ENCODE measurements at regions not wholly inside any gene's neighbourhood (a gene's known extent, or its start where the extent isn't known, plus 50 kb on each side); places are given as distances from the start of the nearest gene placed in this dataset.

DNA sequence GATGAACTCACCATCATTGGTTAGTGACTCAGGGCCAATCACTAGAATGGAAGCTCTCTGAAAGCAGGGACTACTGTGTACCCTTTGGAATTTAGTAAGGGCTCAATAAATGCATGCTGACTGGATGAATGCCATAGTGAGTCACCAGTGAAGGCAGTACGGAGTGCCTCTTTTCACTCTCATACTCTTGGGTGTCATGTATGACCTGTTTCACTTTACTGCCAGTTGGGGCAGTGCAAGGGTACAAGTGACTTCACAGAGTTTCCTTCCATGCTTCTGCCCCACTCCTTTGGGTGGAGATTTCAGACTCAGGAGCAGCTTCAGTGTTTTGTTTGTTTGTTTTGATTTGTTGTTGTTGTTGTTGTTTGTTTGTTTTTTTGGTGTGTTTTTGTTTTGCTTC is 57.7 kb downstream of the SOX3 start:
- TF ChIP-seq, protein P1, sequence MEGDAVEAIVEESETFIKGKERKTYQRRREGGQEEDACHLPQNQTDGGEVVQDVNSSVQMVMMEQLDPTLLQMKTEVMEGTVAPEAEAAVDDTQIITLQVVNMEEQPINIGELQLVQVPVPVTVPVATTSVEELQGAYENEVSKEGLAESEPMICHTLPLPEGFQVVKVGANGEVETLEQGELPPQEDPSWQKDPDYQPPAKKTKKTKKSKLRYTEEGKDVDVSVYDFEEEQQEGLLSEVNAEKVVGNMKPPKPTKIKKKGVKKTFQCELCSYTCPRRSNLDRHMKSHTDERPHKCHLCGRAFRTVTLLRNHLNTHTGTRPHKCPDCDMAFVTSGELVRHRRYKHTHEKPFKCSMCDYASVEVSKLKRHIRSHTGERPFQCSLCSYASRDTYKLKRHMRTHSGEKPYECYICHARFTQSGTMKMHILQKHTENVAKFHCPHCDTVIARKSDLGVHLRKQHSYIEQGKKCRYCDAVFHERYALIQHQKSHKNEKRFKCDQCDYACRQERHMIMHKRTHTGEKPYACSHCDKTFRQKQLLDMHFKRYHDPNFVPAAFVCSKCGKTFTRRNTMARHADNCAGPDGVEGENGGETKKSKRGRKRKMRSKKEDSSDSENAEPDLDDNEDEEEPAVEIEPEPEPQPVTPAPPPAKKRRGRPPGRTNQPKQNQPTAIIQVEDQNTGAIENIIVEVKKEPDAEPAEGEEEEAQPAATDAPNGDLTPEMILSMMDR (IDR thresholded peaks at IDR 0.05): no peak
- no peak for TF ChIP-seq POLR2A (IDR thresholded peaks at IDR 0.05)
- Histone ChIP-seq H3K27ac (no peak overlapping the region), H3K36me3 (no peaks in the 10 kb centered on the region), H3K27me3 (no peaks in the 10 kb centered on the region), H3K9me3 (no peaks in the 10 kb centered on the region), H3K4me1 (no peaks in the 10 kb centered on the region), H3K4me3 (no peak overlapping the region)
- no peak for DNase-seq
- 56% methylated on average over 1 of the region's 1 CpG; no CpG with 5 or more reads in 1 of the 2 donors for WGBS, 2 donors
- intact Hi-C loops (cut with DNase I): no loop called here

DNA sequence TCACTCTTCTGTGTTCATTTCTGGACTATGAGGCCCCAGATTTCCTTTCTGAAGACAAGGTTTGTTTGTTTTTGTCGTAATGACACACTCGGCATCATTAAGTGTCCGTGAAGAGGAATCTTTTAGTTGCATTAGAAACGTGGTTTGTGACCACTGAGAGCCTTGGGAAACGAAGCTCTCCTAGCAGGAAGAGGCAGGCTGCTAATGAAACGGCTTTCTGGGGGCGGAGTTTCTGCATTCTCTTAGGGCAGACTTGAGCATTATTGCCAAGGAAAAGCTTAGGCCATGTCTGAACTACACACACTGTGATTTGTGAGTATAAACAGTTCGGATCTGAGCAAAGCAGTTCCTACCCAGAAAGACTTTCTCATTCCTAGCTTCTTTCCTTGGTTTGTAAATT is 64.0 kb downstream of the SOX3 start:
- WGBS, 2 donors: 11 to 30% methylated on average over 1 to 8 of the region's 8 CpGs
- intact Hi-C loops (cut with DNase I): no loop called here
- no peak for DNase-seq

DNA sequence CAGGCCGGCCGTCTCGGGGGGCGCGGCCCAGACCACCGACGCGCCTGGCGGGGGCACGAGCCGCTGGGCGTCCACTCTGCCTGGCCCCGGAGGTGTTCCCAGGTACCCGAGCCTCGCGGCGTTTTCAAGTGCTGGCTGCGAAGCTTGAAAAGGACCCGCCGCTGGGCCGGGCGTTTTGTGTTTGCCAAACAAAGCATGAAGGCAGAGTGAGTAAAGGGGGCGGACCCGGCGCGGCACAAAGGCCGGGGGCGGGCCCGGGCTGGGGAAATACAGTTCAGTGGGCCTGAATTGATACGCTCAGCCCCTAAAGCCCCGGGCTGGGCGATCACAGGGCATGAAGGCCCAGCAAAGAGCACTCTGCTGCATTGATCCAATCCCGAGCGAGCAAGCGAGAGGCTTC is 65.4 kb downstream of the SOX3 start:
- H3K4me1 ChIP-seq: peaks cover 0 to 7% (median 0%) of the 10 kb centered on the region in 3 donors
- peak overlapping the region in 2 of 4 donors; percentile 15 to 47 for H3K4me3 ChIP-seq
- WGBS, 2 donors: 0 to 16% methylated on average over 6 to 7 of the region's 35 CpGs
- no peak overlapping the region for H3K27ac ChIP-seq
- DNase-seq: no peak
- no peaks in the 10 kb centered on the region for H3K9me3 ChIP-seq
- TF ChIP-seq POLR2A (IDR thresholded peaks at IDR 0.05): no peak
- TF ChIP-seq, protein P1 (IDR thresholded peaks at IDR 0.05): no peak
- H3K36me3 ChIP-seq: no peaks in the 10 kb centered on the region
- peaks cover 0 to 8% (median 0%) of the 10 kb centered on the region in 4 donors for H3K27me3 ChIP-seq
- intact Hi-C loops (cut with DNase I): no loop called here

More for the DNA sequence above, 64.0 kb downstream of the SOX3 start:
- no peaks in the 10 kb centered on the region for H3K36me3 ChIP-seq
- H3K9me3 ChIP-seq: no peaks in the 10 kb centered on the region
- no peak overlapping the region for H3K27ac ChIP-seq
- H3K4me3 ChIP-seq: no peak overlapping the region
- no peak for TF ChIP-seq POLR2A (IDR thresholded peaks at IDR 0.05)
- TF ChIP-seq, protein P1 (IDR thresholded peaks at IDR 0.05): no peak
- peaks cover 0 to 7% (median 0%) of the 10 kb centered on the region in 3 donors for H3K4me1 ChIP-seq
- peaks cover 0 to 8% (median 0%) of the 10 kb centered on the region in 4 donors for H3K27me3 ChIP-seq

DNA sequence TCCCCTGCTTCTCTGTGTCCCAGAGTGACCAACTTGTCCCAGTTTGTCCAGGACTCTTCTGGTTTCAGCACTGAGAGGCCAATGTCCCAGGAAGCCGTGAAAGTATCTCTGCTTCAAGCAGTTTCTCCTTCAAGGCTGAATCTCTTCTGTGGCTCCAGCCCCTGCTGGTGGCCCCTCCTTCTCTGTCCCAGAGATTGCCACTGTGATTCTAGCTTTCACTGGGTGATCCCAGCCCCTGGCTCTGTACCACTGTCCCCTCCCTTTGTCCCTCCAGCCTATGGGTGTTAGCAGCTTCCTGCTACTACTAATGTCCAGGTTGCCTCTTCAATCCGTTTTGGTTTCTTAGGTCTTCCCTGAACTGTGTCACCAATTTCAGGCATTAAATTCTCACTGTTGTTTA is 70.5 kb downstream of the SOX3 start:
- H3K36me3 ChIP-seq: no peaks in the 10 kb centered on the region
- no peak overlapping the region for H3K4me3 ChIP-seq
- WGBS, 2 donors: 34 to 43% methylated on average over 2 of the region's 2 CpGs
- intact Hi-C loops (cut with DNase I): no loop called here
- peaks cover 0 to 3% (median 0%) of the 10 kb centered on the region in 4 donors for H3K27me3 ChIP-seq
- no peak overlapping the region for H3K27ac ChIP-seq
- DNase-seq: no peak
- TF ChIP-seq POLR2A (IDR thresholded peaks at IDR 0.05): no peak
- TF ChIP-seq, protein P1 (IDR thresholded peaks at IDR 0.05): no peak
- peaks cover 0 to 23% (median 0%) of the 10 kb centered on the region in 3 donors for H3K4me1 ChIP-seq
- H3K9me3 ChIP-seq: no peaks in the 10 kb centered on the region

DNA sequence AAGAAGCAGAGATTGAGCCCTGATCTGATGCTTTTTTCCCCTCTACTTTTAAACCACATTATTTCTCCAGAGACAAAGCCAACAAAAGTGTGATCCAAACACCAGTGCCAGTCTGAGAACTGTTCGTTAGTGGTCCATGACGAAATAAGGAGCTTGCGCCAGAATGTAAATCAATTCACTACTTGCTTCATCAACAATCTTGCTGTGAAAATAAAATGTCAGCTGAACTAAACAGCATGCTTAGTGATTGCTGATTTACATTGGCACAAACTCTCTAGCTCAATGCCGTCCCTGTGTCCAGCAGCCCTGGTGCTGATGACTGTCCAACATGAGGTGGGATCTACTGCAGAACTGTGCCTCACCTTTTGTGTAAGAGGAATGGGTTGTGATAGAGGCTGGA is 71.3 kb downstream of the SOX3 start:
- DNase-seq: no peak
- Histone ChIP-seq H3K4me3 (no peak overlapping the region), H3K36me3 (no peaks in the 10 kb centered on the region), H3K9me3 (no peaks in the 10 kb centered on the region), H3K27ac (no peak overlapping the region), H3K27me3 (no peaks in the 10 kb centered on the region), H3K4me1 (peaks cover 0 to 21% (median 0%) of the 10 kb centered on the region in 3 donors)
- TF ChIP-seq, protein P1 (IDR thresholded peaks at IDR 0.05): no peak
- no peak for TF ChIP-seq POLR2A (IDR thresholded peaks at IDR 0.05)
- intact Hi-C loops (cut with DNase I): no loop called here
- WGBS, 2 donors: 8 to 56% methylated on average over 4 of the region's 4 CpGs

Measured in esophagus squamous epithelium (tissue), 5 donors.